Astrocyte (in vitro differentiated cells and primary cell): ENCODE measurements at regions not wholly inside any gene's neighbourhood (a gene's known extent, or its start where the extent isn't known, plus 50 kb on each side); places are given as distances from the start of the nearest gene placed in this dataset.
A peak's percentile ranks its signal among the peaks of the same experiment; 100 is the strongest.

Experiments
- DNase-seq: peaks from one replicate; pipeline ENCODE4 v3.0.0-alpha.2; 2010; ENCODE audit warnings: low read depth
- FAIRE-seq: peaks from 2 replicates; lab custom pipeline; 2011; peaks lifted over from hg19 to GRCh38; lab: Jason Lieb, UNC
- H2AFZ ChIP-seq: 2 replicates; pipeline ENCODE4 v1.6.0; 2012; ENCODE audit warnings: low read depth, low read length, inconsistent platforms
- H3K27ac ChIP-seq: 2 replicates; pipeline ENCODE4 v1.5.1; 2011; ENCODE audit warnings: low read depth, low read length, inconsistent platforms
- H3K27me3 ChIP-seq: 2 replicates; pipeline ENCODE4 v1.6.0; 2011; ENCODE audit warnings: low read length, inconsistent platforms; ENCODE audit not compliant: insufficient read depth
- H3K36me3 ChIP-seq: 2 replicates; pipeline ENCODE4 v1.5.1; 2011; ENCODE audit warnings: low read length, inconsistent platforms; ENCODE audit not compliant: insufficient read depth
- H3K4me1 ChIP-seq: 2 replicates; pipeline ENCODE4 v1.5.1; 2011; ENCODE audit warnings: low read length, inconsistent platforms; ENCODE audit not compliant: insufficient read depth
- H3K4me2 ChIP-seq: 2 replicates; pipeline ENCODE4 v1.6.0; 2012; ENCODE audit warnings: low read length, inconsistent platforms
- H3K4me3 ChIP-seq: 2 replicates; pipeline ENCODE4 v1.5.1; 2011; ENCODE audit warnings: low read depth, mild to moderate bottlenecking, low read length, inconsistent platforms; ENCODE audit not compliant: insufficient read depth
- H3K79me2 ChIP-seq: 2 replicates; pipeline ENCODE4 v1.6.0; 2012; ENCODE audit warnings: mild to moderate bottlenecking, low read length, inconsistent platforms; ENCODE audit not compliant: insufficient read depth
- H3K9ac ChIP-seq: 2 replicates; pipeline ENCODE4 v1.6.0; 2012; ENCODE audit warnings: mild to moderate bottlenecking, low read length, inconsistent platforms
- H3K9me3 ChIP-seq: 2 replicates; pipeline ENCODE4 v1.5.1; 2012; ENCODE audit warnings: low read depth, mild to moderate bottlenecking, low read length, inconsistent platforms; ENCODE audit not compliant: insufficient read depth
- H4K20me1 ChIP-seq: 2 replicates; pipeline ENCODE4 v1.6.0; 2012; ENCODE audit warnings: low read length, inconsistent platforms; ENCODE audit not compliant: insufficient read depth
- H3K27ac Mint-ChIP-seq: one replicate; pipeline ENCODE4 v1.8.0; 2021; ENCODE audit warnings: mild to moderate bottlenecking, mixed read lengths; ENCODE audit not compliant: unreplicated experiment
- H3K27me3 Mint-ChIP-seq: one replicate; pipeline ENCODE4 v1.8.0; 2021; ENCODE audit warnings: low read depth, mixed read lengths; ENCODE audit not compliant: unreplicated experiment
- H3K36me3 Mint-ChIP-seq: one replicate; pipeline ENCODE4 v1.8.0; 2021; ENCODE audit warnings: low read depth, mixed read lengths; ENCODE audit not compliant: unreplicated experiment
- H3K4me1 Mint-ChIP-seq: one replicate; pipeline ENCODE4 v1.8.0; 2021; ENCODE audit warnings: low read depth, mixed read lengths; ENCODE audit not compliant: unreplicated experiment
- H3K4me3 Mint-ChIP-seq: one replicate; pipeline ENCODE4 v1.8.0; 2021; ENCODE audit warnings: mild to moderate bottlenecking, moderate library complexity, mixed read lengths; ENCODE audit not compliant: unreplicated experiment
- H3K9me3 Mint-ChIP-seq: one replicate; pipeline ENCODE4 v1.8.0; 2021; ENCODE audit warnings: mild to moderate bottlenecking, mixed read lengths; ENCODE audit not compliant: unreplicated experiment
- EZH2 ChIP-seq: IDR thresholded peaks from 2 replicates; pipeline ENCODE4 v1.6.1; 2012; ENCODE audit warnings: mild to moderate bottlenecking, low read length, inconsistent platforms; ENCODE audit not compliant: insufficient read depth
- TF ChIP-seq, protein P1 (sequence below): IDR thresholded peaks from 2 replicates; pipeline ENCODE4 v1.5.1; 2011; ENCODE audit warnings: low read depth, mild to moderate bottlenecking, inconsistent platforms, low read length, moderate library complexity; ENCODE audit not compliant: insufficient read depth

DNA sequence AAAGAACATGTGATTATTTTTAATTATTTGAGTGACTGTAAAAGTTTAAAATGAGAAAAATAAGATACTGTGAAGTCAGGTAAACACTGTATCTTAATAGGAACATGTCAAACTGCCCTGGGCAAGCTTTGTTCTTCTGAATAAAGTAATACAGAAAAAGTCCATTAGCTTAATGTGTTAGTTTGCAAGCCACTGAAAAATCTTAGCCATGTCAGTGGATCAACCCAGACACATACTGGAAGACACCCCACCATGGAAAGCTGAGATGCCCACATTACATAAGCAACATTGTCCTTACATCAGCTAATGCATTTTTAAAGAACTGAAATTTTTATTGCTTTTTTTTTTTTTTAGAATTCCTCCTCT, 155.2 kb downstream of the BBOX1 start:
- TF ChIP-seq, protein P1, sequence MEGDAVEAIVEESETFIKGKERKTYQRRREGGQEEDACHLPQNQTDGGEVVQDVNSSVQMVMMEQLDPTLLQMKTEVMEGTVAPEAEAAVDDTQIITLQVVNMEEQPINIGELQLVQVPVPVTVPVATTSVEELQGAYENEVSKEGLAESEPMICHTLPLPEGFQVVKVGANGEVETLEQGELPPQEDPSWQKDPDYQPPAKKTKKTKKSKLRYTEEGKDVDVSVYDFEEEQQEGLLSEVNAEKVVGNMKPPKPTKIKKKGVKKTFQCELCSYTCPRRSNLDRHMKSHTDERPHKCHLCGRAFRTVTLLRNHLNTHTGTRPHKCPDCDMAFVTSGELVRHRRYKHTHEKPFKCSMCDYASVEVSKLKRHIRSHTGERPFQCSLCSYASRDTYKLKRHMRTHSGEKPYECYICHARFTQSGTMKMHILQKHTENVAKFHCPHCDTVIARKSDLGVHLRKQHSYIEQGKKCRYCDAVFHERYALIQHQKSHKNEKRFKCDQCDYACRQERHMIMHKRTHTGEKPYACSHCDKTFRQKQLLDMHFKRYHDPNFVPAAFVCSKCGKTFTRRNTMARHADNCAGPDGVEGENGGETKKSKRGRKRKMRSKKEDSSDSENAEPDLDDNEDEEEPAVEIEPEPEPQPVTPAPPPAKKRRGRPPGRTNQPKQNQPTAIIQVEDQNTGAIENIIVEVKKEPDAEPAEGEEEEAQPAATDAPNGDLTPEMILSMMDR, result no peak
- no peak for TF ChIP-seq EZH2
- no peaks in the 10 kb centered on the region for H4K20me1 ChIP-seq
- no peaks in the 10 kb centered on the region for H3K36me3 ChIP-seq
- H3K4me1 Mint-ChIP-seq, result peaks cover 15% of the 10 kb centered on the region
- H3K4me3 ChIP-seq, result no peak overlapping the region
- no peaks in the 10 kb centered on the region for H3K9me3 ChIP-seq
- DNase-seq (no peak), FAIRE-seq (no peak)
- no peaks in the 10 kb centered on the region for H3K4me1 ChIP-seq
- H3K4me3 Mint-ChIP-seq, result no peak overlapping the region
- no peak overlapping the region for H3K27ac Mint-ChIP-seq
- no peaks in the 10 kb centered on the region for H3K27me3 Mint-ChIP-seq
- H3K79me2 ChIP-seq, result no peaks in the 10 kb centered on the region
- no peaks in the 10 kb centered on the region for H3K36me3 Mint-ChIP-seq
- H3K27ac ChIP-seq, result no peak overlapping the region
- H3K9ac ChIP-seq, result no peak overlapping the region
- no peak overlapping the region for H2AFZ ChIP-seq
- no peaks in the 10 kb centered on the region for H3K9me3 Mint-ChIP-seq
- no peaks in the 10 kb centered on the region for H3K27me3 ChIP-seq
- no peak overlapping the region for H3K4me2 ChIP-seq

DNA sequence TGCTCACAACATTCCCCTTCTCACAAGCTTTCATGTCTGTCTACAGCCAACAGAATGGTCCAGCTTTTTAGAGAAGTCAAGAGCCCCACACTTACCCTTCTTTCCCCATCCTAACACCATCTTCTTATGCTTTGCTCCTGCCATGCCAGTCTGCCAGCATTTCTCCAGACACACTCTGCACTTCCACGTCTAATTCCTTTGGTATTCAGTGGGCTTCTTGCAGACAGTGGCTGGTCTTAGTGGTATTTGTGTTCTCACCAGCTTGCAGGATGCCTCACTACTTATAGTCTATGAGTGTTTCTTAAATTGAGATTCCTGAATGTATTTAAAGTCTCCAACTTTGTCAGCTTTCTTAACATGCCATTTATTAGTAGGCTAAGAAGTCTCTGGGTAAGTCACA, 154.4 kb downstream of the BBOX1 start:
- FAIRE-seq (no peak), DNase-seq (peak; percentile 61)
- Mint-ChIP-seq H3K36me3 (no peaks in the 10 kb centered on the region), H3K4me1 (peaks cover 19% of the 10 kb centered on the region), H3K27ac (peak overlapping the region; percentile 94), H3K27me3 (no peaks in the 10 kb centered on the region), H3K4me3 (peak overlapping the region; percentile 84), H3K9me3 (no peaks in the 10 kb centered on the region)
- no peaks in the 10 kb centered on the region for H3K79me2 ChIP-seq
- H4K20me1 ChIP-seq, result no peaks in the 10 kb centered on the region
- no peaks in the 10 kb centered on the region for H3K36me3 ChIP-seq
- no peak overlapping the region for H3K4me3 ChIP-seq
- H2AFZ ChIP-seq, result no peak overlapping the region
- H3K4me2 ChIP-seq, result no peak overlapping the region
- no peaks in the 10 kb centered on the region for H3K9me3 ChIP-seq
- TF ChIP-seq, protein P1, result no peak
- no peak for TF ChIP-seq EZH2
- no peak overlapping the region for H3K27ac ChIP-seq
- H3K9ac ChIP-seq, result no peak overlapping the region
- no peaks in the 10 kb centered on the region for H3K4me1 ChIP-seq
- H3K27me3 ChIP-seq, result no peaks in the 10 kb centered on the region

DNA sequence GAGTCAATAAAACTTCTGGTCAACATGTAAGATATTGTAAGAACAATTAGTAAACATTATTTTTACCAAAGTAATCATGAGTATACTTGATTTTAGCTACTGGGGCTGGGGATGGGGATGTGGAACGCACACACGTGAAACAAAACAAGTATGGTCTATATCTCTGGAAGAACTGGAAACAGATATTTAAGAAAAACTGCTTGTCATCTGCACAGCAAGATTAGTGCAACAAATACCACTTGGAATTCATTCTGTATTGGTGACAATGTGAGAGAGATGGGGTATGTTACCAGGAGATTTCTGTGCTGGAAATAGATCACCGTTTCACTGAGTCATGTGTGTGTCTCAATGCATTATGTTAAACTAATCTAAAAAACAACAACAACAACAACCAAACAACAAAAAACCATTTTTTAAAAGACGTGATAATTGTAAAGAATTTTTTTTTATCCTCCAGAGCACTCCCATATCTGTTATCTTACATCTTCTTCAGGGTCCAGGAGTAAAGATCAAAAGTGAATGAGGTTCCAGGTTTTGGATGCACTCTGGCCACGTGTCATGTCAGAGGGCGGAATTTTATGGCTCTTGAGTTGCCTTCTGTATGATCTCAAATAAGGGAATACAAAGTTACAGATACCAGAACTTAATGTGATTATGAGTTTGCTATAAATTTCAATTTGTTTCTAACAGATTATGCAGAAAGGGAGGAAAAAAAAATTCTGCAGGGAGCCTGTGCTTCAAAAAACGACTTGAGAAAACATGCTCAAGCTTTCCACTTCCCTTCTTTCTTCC, 153.0 kb downstream of the BBOX1 start:
- Histone ChIP-seq H3K36me3 (no peaks in the 10 kb centered on the region), H3K4me3 (no peak overlapping the region), H2AFZ (no peak overlapping the region), H3K79me2 (no peaks in the 10 kb centered on the region), H3K27ac (no peak overlapping the region), H3K4me2 (no peak overlapping the region), H3K9ac (no peak overlapping the region), H3K9me3 (no peaks in the 10 kb centered on the region), H3K27me3 (no peaks in the 10 kb centered on the region), H3K4me1 (no peaks in the 10 kb centered on the region), H4K20me1 (no peaks in the 10 kb centered on the region)
- no peak for FAIRE-seq
- TF ChIP-seq, protein P1, result no peak
- TF ChIP-seq EZH2, result no peak
- H3K9me3 Mint-ChIP-seq, result no peaks in the 10 kb centered on the region
- DNase-seq, result no peak
- H3K4me3 Mint-ChIP-seq, result peak overlapping the region; percentile 60
- H3K4me1 Mint-ChIP-seq, result peaks cover 19% of the 10 kb centered on the region
- no peak overlapping the region for H3K27ac Mint-ChIP-seq
- no peaks in the 10 kb centered on the region for H3K27me3 Mint-ChIP-seq
- no peaks in the 10 kb centered on the region for H3K36me3 Mint-ChIP-seq
